Frontal cortex (tissue), 3 donors: ENCODE measurements at regions not wholly inside any gene's neighbourhood (a gene's known extent, or its start where the extent isn't known, plus 50 kb on each side); places are given as distances from the start of the nearest gene placed in this dataset.
"Not testable (repeated sequence)": the region's sequence is repeated elsewhere in the genome, so short reads cannot be mapped to it uniquely, and the experiment has no call there.

Source experiments
- DNase-seq, 2 donors: peaks; one replicate each; pipeline ENCODE4 v3.0.0; 2012; ENCODE audit warnings: low spot score in 2 of 2
- FAIRE-seq: peaks from 2 replicates; lab custom pipeline; 2012; peaks lifted over from hg19 to GRCh38; lab: Jason Lieb, UNC
- donor health status: control.
- donor health status: control.
- donor health status: control.

GRCh38 chr6:81886157-81886556 lies 133.7 kb upstream of the TENT5A start:
- DNase-seq, result no peak
- no peak for FAIRE-seq

GRCh38 chr6:81881660-81882059 lies 129.2 kb upstream of the TENT5A start:
- no peak for DNase-seq
- no peak for FAIRE-seq

- FAIRE-seq, result no peak
- DNase-seq, result no peak
These were observed 126.0 kb upstream of the TENT5A start for GRCh38 chr6:81878479-81878878.

GRCh38 chr6:81876971-81877370 lies 124.5 kb upstream of the TENT5A start:
- FAIRE-seq (no peak), DNase-seq (no peak)

- FAIRE-seq, result no peak
- no peak for DNase-seq
These were observed 123.4 kb upstream of the TENT5A start for GRCh38 chr6:81875782-81876293.

- DNase-seq, FAIRE-seq: not testable (repeated sequence)
These were observed 117.4 kb upstream of the TENT5A start for GRCh38 chr6:81869749-81870508.

- FAIRE-seq, result no peak
- DNase-seq, result peak in 1 of 2 donors; percentile 4
These were observed 113.2 kb upstream of the TENT5A start for GRCh38 chr6:81865712-81866111.

GRCh38 chr6:81864124-81864523 lies 111.6 kb upstream of the TENT5A start:
- DNase-seq, result no peak
- FAIRE-seq, result no peak

- no peak for FAIRE-seq
- no peak for DNase-seq
These were observed 110.6 kb upstream of the TENT5A start for GRCh38 chr6:81863123-81863522.

GRCh38 chr6:81861281-81861680 lies 108.8 kb upstream of the TENT5A start:
- DNase-seq (no peak), FAIRE-seq (no peak)

GRCh38 chr6:81859884-81860283 lies 107.4 kb upstream of the TENT5A start:
- no peak for FAIRE-seq
- no peak for DNase-seq

GRCh38 chr6:81857812-81858211 lies 105.3 kb upstream of the TENT5A start:
- FAIRE-seq, result no peak
- no peak for DNase-seq

GRCh38 chr6:81856872-81857271 lies 104.4 kb upstream of the TENT5A start:
- FAIRE-seq (no peak), DNase-seq (no peak)

- FAIRE-seq, result no peak
These were observed 102.0 kb upstream of the TENT5A start for GRCh38 chr6:81854474-81854873.

GRCh38 chr6:81853975-81854374 lies 101.5 kb upstream of the TENT5A start:
- FAIRE-seq (no peak), DNase-seq (no peak)

More at GRCh38 chr6:81854474-81854873, 102.0 kb upstream of the TENT5A start:
- DNase-seq, result no peak

GRCh38 chr6:81849248-81849647 lies 96.8 kb upstream of the TENT5A start:
- FAIRE-seq, result no peak
- DNase-seq, result no peak

- no peak for FAIRE-seq
- no peak for DNase-seq
These were observed 95.4 kb upstream of the TENT5A start for GRCh38 chr6:81847866-81848265.

- no peak for FAIRE-seq
- DNase-seq, result no peak
These were observed 92.2 kb upstream of the TENT5A start for GRCh38 chr6:81844686-81845085.

GRCh38 chr6:81843302-81843701 lies 90.8 kb upstream of the TENT5A start:
- FAIRE-seq (no peak), DNase-seq (no peak)

- DNase-seq (no peak), FAIRE-seq (no peak)
These were observed 89.8 kb upstream of the TENT5A start for GRCh38 chr6:81842254-81842653.

- no peak for DNase-seq
- FAIRE-seq, result no peak
These were observed 86.4 kb upstream of the TENT5A start for GRCh38 chr6:81838724-81839426.
